ENCODE measurements at regions not wholly inside any gene's neighbourhood (a gene's known extent, or its start where the extent isn't known, plus 50 kb on each side); places are given as distances from the start of the nearest gene placed in this dataset.
A peak's percentile ranks its signal among the peaks of the same experiment; 100 is the strongest.

- intact Hi-C loops (cut with micrococcal nuclease), result no loop called here
- TF ChIP-seq CTCF (conservative IDR thresholded peaks at IDR 0.05; ENCODE audit: low read depth, low read length) (no peak), EZH2 (IDR thresholded peaks at IDR 0.05; ENCODE audit: low read length, unreplicated experiment) (no peak), EZH2phosphoT487 (IDR thresholded peaks at IDR 0.05; ENCODE audit: borderline replicate concordance, low read length) (no peak)
- H3F3A ChIP-seq (ENCODE audit: low read length, unreplicated experiment), result no peaks in the 10 kb centered on the region
- 0 out of 2 replicates have a peak overlapping the region, but pooled peaks have one; percentile 68 for H3K4me2 ChIP-seq (ENCODE audit: low read length)
- no peak overlapping the region for H3K27ac ChIP-seq (ENCODE audit: low read length)
- no peaks in the 10 kb centered on the region for H3K9me3 ChIP-seq (ENCODE audit: low read length)
- POLR2A ChIA-PET (ENCODE audit: unreplicated experiment), result no interaction called here
- H3K79me2 ChIP-seq (ENCODE audit: low read length), result no peaks in the 10 kb centered on the region
- no peak overlapping the region for H3K4me3 ChIP-seq (ENCODE audit: low read length)
- peaks cover 20% of the 10 kb centered on the region for H3K4me1 ChIP-seq (ENCODE audit: insufficient read depth, low read length)
- no peaks in the 10 kb centered on the region for H3K36me3 ChIP-seq (ENCODE audit: low read depth, low read length)
- CTCF ChIA-PET, result no interaction called here
- H3K9me2 ChIP-seq (replicated peaks; ENCODE audit: low read length), result no peaks in the 10 kb centered on the region
- no peaks in the 10 kb centered on the region for H3K27me3 ChIP-seq (ENCODE audit: low read length)
- no peak overlapping the region for H2AFZ ChIP-seq (ENCODE audit: low read length)
- ATAC-seq (no peak), DNase-seq (no peak)
- no TSS peak for BruUV-seq (replicated peaks)
- no peaks in the 10 kb centered on the region for H4K20me1 ChIP-seq (ENCODE audit: low read length)
- no peak overlapping the region for H3K9ac ChIP-seq (ENCODE audit: low read length)
Measured at GRCh38 chrX:115373308-115373707, 83.8 kb downstream of the LUZP4 start.

GRCh38 chrX:115378471-115378870, 89.0 kb downstream of the LUZP4 start:
- no peaks in the 10 kb centered on the region for H4K20me1 ChIP-seq (ENCODE audit: low read length)
- H3K9ac ChIP-seq (ENCODE audit: low read length), result no peak overlapping the region
- no peak; the same call in 1 of the 2 replicates for TF ChIP-seq CTCF (conservative IDR thresholded peaks at IDR 0.05; ENCODE audit: low read depth, low read length)
- TF ChIP-seq EZH2phosphoT487 (IDR thresholded peaks at IDR 0.05; ENCODE audit: borderline replicate concordance, low read length), result no peak
- TF ChIP-seq EZH2 (IDR thresholded peaks at IDR 0.05; ENCODE audit: low read length, unreplicated experiment), result no peak
- no peak overlapping the region for H2AFZ ChIP-seq (ENCODE audit: low read length)
- H3K4me1 ChIP-seq (ENCODE audit: insufficient read depth, low read length), result no peaks in the 10 kb centered on the region
- no TSS peak for BruUV-seq (replicated peaks)
- ATAC-seq (no peak), DNase-seq (peak; percentile 16)
- H3K9me2 ChIP-seq (replicated peaks; ENCODE audit: low read length), result no peaks in the 10 kb centered on the region
- no peak overlapping the region for H3K27ac ChIP-seq (ENCODE audit: low read length)
- no peaks in the 10 kb centered on the region for H3K27me3 ChIP-seq (ENCODE audit: low read length)
- H3K9me3 ChIP-seq (ENCODE audit: low read length), result no peaks in the 10 kb centered on the region
- ChIA-PET CTCF (no interaction called here), POLR2A (ENCODE audit: unreplicated experiment) (no interaction called here)
- no peaks in the 10 kb centered on the region for H3K36me3 ChIP-seq (ENCODE audit: low read depth, low read length)
- no peaks in the 10 kb centered on the region for H3F3A ChIP-seq (ENCODE audit: low read length, unreplicated experiment)
- no peak overlapping the region for H3K4me2 ChIP-seq (ENCODE audit: low read length)
- no peak overlapping the region for H3K4me3 ChIP-seq (ENCODE audit: low read length)
- intact Hi-C loops (cut with micrococcal nuclease), result no loop called here
- H3K79me2 ChIP-seq (ENCODE audit: low read length), result no peaks in the 10 kb centered on the region

- ChIA-PET POLR2A (ENCODE audit: unreplicated experiment) (no interaction called here), CTCF (no interaction called here)
- TF ChIP-seq EZH2phosphoT487 (IDR thresholded peaks at IDR 0.05; ENCODE audit: borderline replicate concordance, low read length) (no peak), EZH2 (IDR thresholded peaks at IDR 0.05; ENCODE audit: low read length, unreplicated experiment) (no peak), CTCF (conservative IDR thresholded peaks at IDR 0.05; ENCODE audit: low read depth, low read length) (no peak)
Measured at GRCh38 chrX:115387327-115387726, 97.8 kb downstream of the LUZP4 start.

More at GRCh38 chrX:115387327-115387726, 97.8 kb downstream of the LUZP4 start:
- DNase-seq (no peak), ATAC-seq (no peak)
- H3K4me2 ChIP-seq (ENCODE audit: low read length), result no peak overlapping the region
- no peaks in the 10 kb centered on the region for H3K79me2 ChIP-seq (ENCODE audit: low read length)
- no peak overlapping the region for H3K4me3 ChIP-seq (ENCODE audit: low read length)
- no peaks in the 10 kb centered on the region for H3K36me3 ChIP-seq (ENCODE audit: low read depth, low read length)
- peaks cover 3% of the 10 kb centered on the region; the same call in 1 of the 2 replicates for H3K4me1 ChIP-seq (ENCODE audit: insufficient read depth, low read length)
- BruUV-seq (replicated peaks), result no TSS peak
- no peak overlapping the region for H3K9ac ChIP-seq (ENCODE audit: low read length)
- intact Hi-C loops (cut with micrococcal nuclease), result no loop called here
- H2AFZ ChIP-seq (ENCODE audit: low read length), result no peak overlapping the region
- H3K27me3 ChIP-seq (ENCODE audit: low read length), result no peaks in the 10 kb centered on the region
- no peaks in the 10 kb centered on the region for H3K9me2 ChIP-seq (replicated peaks; ENCODE audit: low read length)
- H3F3A ChIP-seq (ENCODE audit: low read length, unreplicated experiment), result no peaks in the 10 kb centered on the region
- no peak overlapping the region for H3K27ac ChIP-seq (ENCODE audit: low read length)
- no peaks in the 10 kb centered on the region for H3K9me3 ChIP-seq (ENCODE audit: low read length)
- H4K20me1 ChIP-seq (ENCODE audit: low read length), result no peaks in the 10 kb centered on the region

All from PC-3 (cell line).